ENCODE measurements at regions not wholly inside any gene's neighbourhood (a gene's known extent, or its start where the extent isn't known, plus 50 kb on each side); places are given as distances from the start of the nearest gene placed in this dataset.
"Not testable (repeated sequence)": the region's sequence is repeated elsewhere in the genome, so short reads cannot be mapped to it uniquely, and the experiment has no call there.

- not testable (repeated sequence) for DNase-seq
These were observed 270.6 kb upstream of the RNF32 start for GRCh38 chr7:156369929-156370328.

- DNase-seq, result no peak
These were observed 272.3 kb upstream of the RNF32 start for GRCh38 chr7:156368053-156368843.

GRCh38 chr7:156363751-156364150 is 276.8 kb upstream of the RNF32 start:
- DNase-seq, result no peak

GRCh38 chr7:156360835-156361234 is 279.7 kb upstream of the RNF32 start:
- DNase-seq, result no peak

- no peak for DNase-seq
These were observed 284.0 kb upstream of the RNF32 start for GRCh38 chr7:156356551-156356950.

- no peak for DNase-seq
These were observed 287.2 kb upstream of the RNF32 start for GRCh38 chr7:156353352-156353751.

GRCh38 chr7:156347703-156348248 is 292.8 kb upstream of the RNF32 start:
- not testable (repeated sequence) for DNase-seq

GRCh38 chr7:156347132-156347531 is 293.4 kb upstream of the RNF32 start:
- no peak for DNase-seq

GRCh38 chr7:156344595-156344994 is 296.0 kb upstream of the RNF32 start:
- DNase-seq, result no peak

GRCh38 chr7:156334636-156335035 is 305.9 kb upstream of the RNF32 start:
- no peak for DNase-seq

- no peak for DNase-seq
These were observed 312.7 kb upstream of the RNF32 start for GRCh38 chr7:156327916-156328315.

- no peak for DNase-seq
These were observed 313.1 kb upstream of the RNF32 start for GRCh38 chr7:156327474-156327873.

- DNase-seq, result no peak
These were observed 316.4 kb upstream of the RNF32 start for GRCh38 chr7:156324201-156324600.

GRCh38 chr7:156321430-156321829 is 319.1 kb upstream of the RNF32 start:
- DNase-seq, result not testable (repeated sequence)

- DNase-seq, result no peak
These were observed 321.6 kb upstream of the RNF32 start for GRCh38 chr7:156318926-156319325.

- DNase-seq, result no peak
These were observed 322.1 kb upstream of the RNF32 start for GRCh38 chr7:156318426-156318825.

GRCh38 chr7:156309016-156309620 is 331.5 kb upstream of the RNF32 start:
- DNase-seq, result no peak

GRCh38 chr7:156307193-156307592 is 333.4 kb upstream of the RNF32 start:
- DNase-seq, result no peak

GRCh38 chr7:156305351-156305750 is 335.2 kb upstream of the RNF32 start:
- DNase-seq, result no peak

GRCh38 chr7:156282816-156283215 is 357.8 kb upstream of the RNF32 start:
- no peak for DNase-seq

- DNase-seq, result no peak
These were observed 360.9 kb upstream of the RNF32 start for GRCh38 chr7:156279635-156280034.

GRCh38 chr7:156275292-156275691 is 365.3 kb upstream of the RNF32 start:
- DNase-seq, result no peak

GRCh38 chr7:156274557-156274956 is 366.0 kb upstream of the RNF32 start:
- DNase-seq, result no peak

- no peak for DNase-seq
These were observed 379.0 kb upstream of the RNF32 start for GRCh38 chr7:156261581-156261980.

Measured in activated CD4-positive, alpha-beta T cell treated with anti-CD3 and anti-CD28 coated beads, Interleukin-10, Interleukin-2, amounts not matched to agents 100 ng/mL and 50 ng/mL, durations not matched to agents 16 hours and 8 hours (primary cell).